ENCODE measurements at regions not wholly inside any gene's neighbourhood (a gene's known extent, or its start where the extent isn't known, plus 50 kb on each side); places are given as distances from the start of the nearest gene placed in this dataset.

- no peak for TF ChIP-seq CTCF (IDR thresholded peaks at IDR 0.05; ENCODE audit: low read depth, low read length, missing input control)
- TF ChIP-seq RAD21 (IDR thresholded peaks at IDR 0.05) = no peak
- TF ChIP-seq TAF1 (conservative IDR thresholded peaks at IDR 0.05) = no peak
- no peak for TF ChIP-seq REST (IDR thresholded peaks at IDR 0.05)
- TF ChIP-seq HNF4A (conservative IDR thresholded peaks at IDR 0.05) = no peak
- TF ChIP-seq FOXA1 (IDR thresholded peaks at IDR 0.05) = no peak
- no peak for TF ChIP-seq MAX (IDR thresholded peaks at IDR 0.05)
- no peak for TF ChIP-seq NR2F2 (IDR thresholded peaks at IDR 0.05)
- TF ChIP-seq JUND (IDR thresholded peaks at IDR 0.05) = no peak
- no peak for TF ChIP-seq EGR1 (IDR thresholded peaks at IDR 0.05; ENCODE audit: low read depth in 2 of 2)
- TF ChIP-seq YY1 (IDR thresholded peaks at IDR 0.05) = no peak
- no peak for TF ChIP-seq RXRA (IDR thresholded peaks at IDR 0.05)
- TF ChIP-seq ZBTB33 (IDR thresholded peaks at IDR 0.05) = no peak
These were observed 409.8 kb downstream of the PLCL1 start for GRCh38 chr2:198214114-198214596.

Measured in liver (tissue), 3 donors.